CD14-positive monocyte (primary cell): ENCODE measurements at regions not wholly inside any gene's neighbourhood (a gene's known extent, or its start where the extent isn't known, plus 50 kb on each side); places are given as distances from the start of the nearest gene placed in this dataset.

Source experiments
- DNase-seq, 3 donors: peaks; one replicate each; pipeline ENCODE4 v3.0.0-alpha.2; 2011 to 2022
- H2AFZ ChIP-seq: 2 replicates; pipeline ENCODE4 v1.6.0; 2012; ENCODE audit warnings: mild to moderate bottlenecking, low read depth, low read length, inconsistent platforms; ENCODE audit not compliant: insufficient read depth, poor library complexity, severe bottlenecking
- H3K27ac ChIP-seq, 2 donors: 1 replicate in 1 of 2; 2 replicates in 1 of 2; pipeline ENCODE4 v1.5.1; 2012 to 2013; ENCODE audit warnings: low read length in 2 of 2, control low read depth in 1 of 2, inconsistent platforms in 1 of 2, low read depth in 1 of 2, mild to moderate bottlenecking in 1 of 2
- H3K27me3 ChIP-seq, 2 donors: one replicate each; pipeline versions ENCODE4 v1.6.0 to v1.6.1; 2011 to 2013; ENCODE audit warnings: low read length in 2 of 2; ENCODE audit not compliant: control insufficient read depth in 2 of 2, insufficient read depth in 2 of 2
- H3K36me3 ChIP-seq, 2 donors: replicated peaks in 1 of 2; 1 replicate in 1 of 2; 2 replicates in 1 of 2; pipeline versions ENCODE4 v1.5.1 to v1.6.1; 2012 to 2013; ENCODE audit warnings: low read length in 2 of 2, control low read depth in 1 of 2, inconsistent platforms in 1 of 2, mild to moderate bottlenecking in 1 of 2; ENCODE audit not compliant: insufficient read depth in 2 of 2, control insufficient read depth in 1 of 2
- H3K4me1 ChIP-seq, 2 donors: 1 replicate in 1 of 2; 2 replicates in 1 of 2; pipeline versions ENCODE4 v1.5.1 to v1.6.1; 2012 to 2013; ENCODE audit warnings: low read length in 2 of 2, control low read depth in 1 of 2, inconsistent platforms in 1 of 2, mild to moderate bottlenecking in 1 of 2, moderate library complexity in 1 of 2; ENCODE audit not compliant: insufficient read depth in 2 of 2, control insufficient read depth in 1 of 2
- H3K4me2 ChIP-seq: replicated peaks from 2 replicates; pipeline ENCODE3; 2012; ENCODE audit warnings: low read length, moderate library complexity, mild to moderate bottlenecking; ENCODE audit not compliant: poor library complexity, severe bottlenecking; ENCODE audit errors: extremely low read depth
- H3K4me3 ChIP-seq, 3 experiments: fragments of 200-600 bp in 1 of 3; sonication (generic) in 1 of 3; replicated peaks in 1 of 3; 1 replicate in 2 of 3; 2 replicates in 1 of 3; pipeline ENCODE4 v1.5.1; 2011 to 2013; ENCODE audit warnings: low read length in 3 of 3, mild to moderate bottlenecking in 3 of 3, control low read depth in 2 of 3, low read depth in 2 of 3, inconsistent platforms in 1 of 3, moderate library complexity in 1 of 3
- H3K79me2 ChIP-seq: 2 replicates; pipeline ENCODE4 v1.6.0; 2012; ENCODE audit warnings: mild to moderate bottlenecking, control low read depth, inconsistent platforms, low read length, moderate library complexity; ENCODE audit not compliant: insufficient read depth
- H3K9ac ChIP-seq: 2 replicates; pipeline ENCODE4 v1.6.0; 2017; ENCODE audit warnings: low read length, mild to moderate bottlenecking; ENCODE audit not compliant: insufficient read depth, poor library complexity, severe bottlenecking
- H3K9me3 ChIP-seq, 2 donors: replicated peaks in 1 of 2; 1 replicate in 1 of 2; 2 replicates in 1 of 2; pipeline versions ENCODE4 v1.5.1 to v1.6.1; 2012 to 2013; ENCODE audit warnings: low read length in 2 of 2, control low read depth in 1 of 2; ENCODE audit not compliant: control insufficient read depth in 1 of 2, insufficient read depth in 1 of 2
- H4K20me1 ChIP-seq: 2 replicates; pipeline ENCODE4 v1.6.0; 2012; ENCODE audit warnings: mild to moderate bottlenecking, low read length, control low read depth, moderate library complexity; ENCODE audit not compliant: insufficient read depth
- H3K27ac Mint-ChIP-seq, 7 donors: one replicate each; pipeline ENCODE4 v1.8.0; 2020; ENCODE audit warnings: mild to moderate bottlenecking in 7 of 7, mixed read lengths in 7 of 7, moderate library complexity in 6 of 7, inconsistent platforms in 2 of 7
- H3K27me3 Mint-ChIP-seq, 3 donors: one replicate each; pipeline ENCODE4 v1.8.0; 2021 to 2022; ENCODE audit warnings: low read depth in 3 of 3, mild to moderate bottlenecking in 3 of 3, mixed read lengths in 3 of 3, moderate library complexity in 3 of 3, inconsistent platforms in 1 of 3
- H3K36me3 Mint-ChIP-seq, 2 donors: one replicate each; pipeline ENCODE4 v1.8.0; 2020; ENCODE audit warnings: mixed read lengths in 2 of 2, inconsistent platforms in 1 of 2, mild to moderate bottlenecking in 1 of 2
- H3K4me1 Mint-ChIP-seq: one replicate; pipeline ENCODE4 v1.8.0; 2020; ENCODE audit warnings: mild to moderate bottlenecking, mixed read lengths
- H3K4me3 Mint-ChIP-seq, 2 donors: one replicate each; pipeline ENCODE4 v1.8.0; 2020; ENCODE audit warnings: mild to moderate bottlenecking in 2 of 2, mixed read lengths in 2 of 2, moderate library complexity in 1 of 2
- H3K9me3 Mint-ChIP-seq, 7 donors: one replicate each; pipeline ENCODE4 v1.8.0; 2020 to 2022; ENCODE audit warnings: mixed read lengths in 7 of 7, mild to moderate bottlenecking in 6 of 7, moderate library complexity in 6 of 7, inconsistent platforms in 2 of 7
- CTCF ChIP-seq: fragments of 200-600 bp; IDR thresholded peaks from one replicate; pipeline ENCODE4 v1.8.0; 2022; ENCODE audit warnings: antibody characterized with exemption, mild to moderate bottlenecking
- WGBS: methylation state at CpG from one replicate; pipeline ENCODE4 v1.1.5; 2013; ENCODE audit warnings: missing lambda C conversion rate; ENCODE audit not compliant: insufficient coverage; 5-methylcytosine and 5-hydroxymethylcytosine counted together
- intact Hi-C, 2 donors: fragments of 100-400 bp; cut with micrococcal nuclease; formaldehyde crosslinking; loops; one replicate each; pipeline versions ENCODE4 v1.15.0 to v1.15.1; 2023

- intact Hi-C loops: no loop called here
- no peak overlapping the region for H3K4me3 ChIP-seq
- no peaks in the 10 kb centered on the region for H3K4me1 ChIP-seq
- no peaks in the 10 kb centered on the region for H3K36me3 ChIP-seq
- H3K27ac ChIP-seq: no peak overlapping the region
- 100% methylated on average over 1 of the region's 5 CpGs for WGBS
- no peak for TF ChIP-seq CTCF
- H3K4me2 ChIP-seq: no peak overlapping the region
- Mint-ChIP-seq H3K4me1 (no peaks in the 10 kb centered on the region), H3K27ac (no peak overlapping the region), H3K4me3 (no peak overlapping the region), H3K9me3 (peaks cover 0 to 7% (median 0%) of the 10 kb centered on the region in 7 donors), H3K27me3 (no peaks in the 10 kb centered on the region), H3K36me3 (no peaks in the 10 kb centered on the region)
- DNase-seq: no peak
- H3K9ac ChIP-seq: no peak overlapping the region
- no peaks in the 10 kb centered on the region for H4K20me1 ChIP-seq
- no peaks in the 10 kb centered on the region for H3K79me2 ChIP-seq
- H2AFZ ChIP-seq: no peak overlapping the region
- no peaks in the 10 kb centered on the region for H3K27me3 ChIP-seq
- H3K9me3 ChIP-seq: peaks cover 5 to 10% of the 10 kb centered on the region in 2 donors
These were observed 405.9 kb downstream of the SOX2 start for GRCh38 chr3:182117583-182117982.

GRCh38 chr3:182118066-182118465 lies 406.3 kb downstream of the SOX2 start:
- Mint-ChIP-seq H3K27ac (no peak overlapping the region), H3K4me3 (no peak overlapping the region), H3K27me3 (no peaks in the 10 kb centered on the region), H3K36me3 (no peaks in the 10 kb centered on the region), H3K4me1 (no peaks in the 10 kb centered on the region), H3K9me3 (peaks cover 0 to 7% (median 0%) of the 10 kb centered on the region in 7 donors)
- DNase-seq: no peak
- Histone ChIP-seq H3K27ac (no peak overlapping the region), H3K4me1 (no peaks in the 10 kb centered on the region), H2AFZ (no peak overlapping the region), H3K79me2 (no peaks in the 10 kb centered on the region), H4K20me1 (no peaks in the 10 kb centered on the region), H3K9ac (no peak overlapping the region), H3K4me2 (no peak overlapping the region), H3K27me3 (no peaks in the 10 kb centered on the region), H3K4me3 (no peak overlapping the region), H3K36me3 (no peaks in the 10 kb centered on the region), H3K9me3 (peaks cover 5 to 10% of the 10 kb centered on the region in 2 donors)
- no CpG with 5 or more reads among the region's 4 CpGs for WGBS
- TF ChIP-seq CTCF: no peak
- intact Hi-C loops: no loop called here
